Breast epithelium (tissue), 4 donors: ENCODE measurements at regions not wholly inside any gene's neighbourhood (a gene's known extent, or its start where the extent isn't known, plus 50 kb on each side); places are given as distances from the start of the nearest gene placed in this dataset.

Experiments used
- DNase-seq, 2 donors: peaks; one replicate each; pipeline ENCODE4 v3.0.0-alpha.2; 2019; ENCODE audit warnings: low spot score in 2 of 2
- H3K27ac ChIP-seq, 2 donors: fragments of 200-600 bp; sonication (generic) in 1 of 2; one replicate each; pipeline ENCODE4 v1.5.1; 2016 to 2019; ENCODE audit warnings: mild to moderate bottlenecking in 1 of 2
- H3K27me3 ChIP-seq, 2 donors: fragments of 200-600 bp; sonication (generic) in 1 of 2; one replicate each; pipeline versions ENCODE4 v1.5.1 to v1.6.0; 2017 to 2019; ENCODE audit warnings: control low read depth in 1 of 2, mild to moderate bottlenecking in 1 of 2
- H3K36me3 ChIP-seq: fragments of 200-600 bp; one replicate; pipeline ENCODE4 v1.5.1; 2019
- H3K4me1 ChIP-seq, 2 donors: fragments of 200-600 bp; sonication (generic); one replicate each; pipeline ENCODE4 v1.5.1; 2016 to 2019; ENCODE audit warnings: control low read depth in 1 of 2
- H3K4me3 ChIP-seq, 3 donors: fragments of 200-600 bp; sonication (generic); 1 replicate in 2 of 3; 2 replicates in 1 of 3; pipeline ENCODE4 v1.5.1; 2016 to 2019; ENCODE audit warnings: mild to moderate bottlenecking in 3 of 3, moderate library complexity in 2 of 3
- H3K9me3 ChIP-seq, 2 donors: fragments of 200-600 bp; sonication (generic) in 1 of 2; one replicate each; pipeline ENCODE4 v1.5.1; 2016 to 2019; ENCODE audit warnings: control low read depth in 1 of 2
- POLR2A ChIP-seq: fragments of 450-650 bp; IDR thresholded peaks from one replicate; pipeline ENCODE4 v1.6.1; 2016; ENCODE audit warnings: antibody characterized with exemption, mild to moderate bottlenecking, moderate library complexity
- POLR2AphosphoS5 ChIP-seq, 3 donors: sonication (generic); formaldehyde crosslinking; IDR thresholded peaks; one replicate each; pipeline ENCODE4 v1.6.1; 2017; ENCODE audit warnings: antibody characterized with exemption in 3 of 3
- intact Hi-C: fragments of 100-400 bp; cut with DNase I; formaldehyde crosslinking; loops from one replicate; pipeline ENCODE4 v1.15.1; 2023; ENCODE audit warnings: low total_unique reads
- TF ChIP-seq, protein P1 (sequence below), 3 donors: fragments of 450-650 bp; IDR thresholded peaks; one replicate each; pipeline ENCODE4 v1.5.1; 2016 to 2017; ENCODE audit warnings: antibody characterized with exemption in 3 of 3, mild to moderate bottlenecking in 3 of 3, moderate library complexity in 3 of 3

DNA sequence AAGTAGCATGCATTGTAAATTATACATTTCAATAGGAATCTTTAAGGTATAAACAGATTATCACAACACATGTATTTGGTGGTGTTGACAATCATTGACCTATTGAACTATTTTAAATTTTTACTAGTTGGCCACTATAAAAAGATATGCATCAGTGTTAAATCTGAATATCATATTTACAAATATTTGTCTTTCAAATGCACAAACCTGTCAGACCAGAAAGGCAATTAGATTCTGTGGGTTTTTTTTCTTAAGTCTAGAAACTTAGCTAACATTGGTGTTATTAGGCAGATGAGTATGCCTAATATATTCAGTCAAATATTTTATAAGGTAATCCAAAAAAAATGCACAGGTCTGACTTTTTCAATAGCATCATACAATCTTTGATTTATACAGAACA, 241.4 kb upstream of the DGKB start:
- no peak overlapping the region for H3K27ac ChIP-seq
- no peaks in the 10 kb centered on the region for H3K4me1 ChIP-seq
- intact Hi-C loops, result no loop called here
- H3K9me3 ChIP-seq, result no peaks in the 10 kb centered on the region
- TF ChIP-seq, protein P1, sequence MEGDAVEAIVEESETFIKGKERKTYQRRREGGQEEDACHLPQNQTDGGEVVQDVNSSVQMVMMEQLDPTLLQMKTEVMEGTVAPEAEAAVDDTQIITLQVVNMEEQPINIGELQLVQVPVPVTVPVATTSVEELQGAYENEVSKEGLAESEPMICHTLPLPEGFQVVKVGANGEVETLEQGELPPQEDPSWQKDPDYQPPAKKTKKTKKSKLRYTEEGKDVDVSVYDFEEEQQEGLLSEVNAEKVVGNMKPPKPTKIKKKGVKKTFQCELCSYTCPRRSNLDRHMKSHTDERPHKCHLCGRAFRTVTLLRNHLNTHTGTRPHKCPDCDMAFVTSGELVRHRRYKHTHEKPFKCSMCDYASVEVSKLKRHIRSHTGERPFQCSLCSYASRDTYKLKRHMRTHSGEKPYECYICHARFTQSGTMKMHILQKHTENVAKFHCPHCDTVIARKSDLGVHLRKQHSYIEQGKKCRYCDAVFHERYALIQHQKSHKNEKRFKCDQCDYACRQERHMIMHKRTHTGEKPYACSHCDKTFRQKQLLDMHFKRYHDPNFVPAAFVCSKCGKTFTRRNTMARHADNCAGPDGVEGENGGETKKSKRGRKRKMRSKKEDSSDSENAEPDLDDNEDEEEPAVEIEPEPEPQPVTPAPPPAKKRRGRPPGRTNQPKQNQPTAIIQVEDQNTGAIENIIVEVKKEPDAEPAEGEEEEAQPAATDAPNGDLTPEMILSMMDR (IDR thresholded peaks at IDR 0.05), result no peak
- TF ChIP-seq POLR2AphosphoS5 (IDR thresholded peaks at IDR 0.05), result no peak
- TF ChIP-seq POLR2A, result no peak
- no peak overlapping the region for H3K4me3 ChIP-seq
- H3K27me3 ChIP-seq, result no peaks in the 10 kb centered on the region
- no peaks in the 10 kb centered on the region for H3K36me3 ChIP-seq
- no peak for DNase-seq

DNA sequence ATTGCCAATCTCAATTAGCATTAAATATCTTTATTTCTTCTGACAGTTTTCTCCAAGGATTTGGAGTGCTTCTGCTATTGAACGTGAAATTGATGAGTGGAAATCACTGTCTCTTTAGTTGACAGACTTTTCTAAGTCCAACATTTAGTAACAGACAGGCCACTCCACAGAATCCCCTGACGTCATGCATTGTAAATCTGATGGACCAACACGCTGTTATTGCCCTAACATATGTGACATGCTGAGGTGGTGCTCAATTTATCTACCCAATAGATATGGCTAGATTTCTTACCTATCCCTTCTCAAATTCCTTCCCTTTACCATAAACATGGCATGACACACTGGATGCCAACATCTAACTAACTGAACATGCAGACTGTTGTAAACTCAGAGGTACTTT, 240.6 kb upstream of the DGKB start:
- DNase-seq, result no peak
- no peak overlapping the region for H3K27ac ChIP-seq
- intact Hi-C loops, result no loop called here
- no peaks in the 10 kb centered on the region for H3K9me3 ChIP-seq
- H3K36me3 ChIP-seq, result no peaks in the 10 kb centered on the region
- no peak overlapping the region for H3K4me3 ChIP-seq
- TF ChIP-seq, protein P1 (IDR thresholded peaks at IDR 0.05), result no peak
- TF ChIP-seq POLR2A (no peak), POLR2AphosphoS5 (IDR thresholded peaks at IDR 0.05) (no peak)
- no peaks in the 10 kb centered on the region for H3K4me1 ChIP-seq
- H3K27me3 ChIP-seq, result no peaks in the 10 kb centered on the region

DNA sequence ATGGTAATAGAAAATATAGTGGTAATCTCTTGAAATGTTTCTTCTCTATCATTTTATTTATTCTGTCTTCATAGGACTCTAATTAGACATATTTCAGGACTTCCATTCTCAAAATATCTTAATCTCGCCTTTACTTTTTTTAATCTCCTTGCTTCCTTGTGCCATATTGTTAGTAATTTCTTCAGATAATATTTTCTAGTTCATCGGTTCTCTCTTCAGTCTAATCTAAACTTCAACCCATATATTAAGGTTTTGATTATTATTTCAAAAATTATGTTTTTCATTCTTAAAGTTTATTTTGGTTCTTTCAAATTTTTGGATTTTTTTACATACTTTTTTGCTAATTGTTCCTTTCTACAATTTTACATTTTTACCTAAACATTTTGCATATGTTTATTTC, 237.9 kb upstream of the DGKB start:
- Histone ChIP-seq H3K4me1 (no peaks in the 10 kb centered on the region), H3K9me3 (no peaks in the 10 kb centered on the region), H3K27ac (no peak overlapping the region), H3K27me3 (no peaks in the 10 kb centered on the region), H3K36me3 (no peaks in the 10 kb centered on the region), H3K4me3 (no peak overlapping the region)
- DNase-seq, result no peak
- TF ChIP-seq POLR2A (no peak), POLR2AphosphoS5 (IDR thresholded peaks at IDR 0.05) (no peak)
- TF ChIP-seq, protein P1 (IDR thresholded peaks at IDR 0.05), result no peak
- intact Hi-C loops, result no loop called here

DNA sequence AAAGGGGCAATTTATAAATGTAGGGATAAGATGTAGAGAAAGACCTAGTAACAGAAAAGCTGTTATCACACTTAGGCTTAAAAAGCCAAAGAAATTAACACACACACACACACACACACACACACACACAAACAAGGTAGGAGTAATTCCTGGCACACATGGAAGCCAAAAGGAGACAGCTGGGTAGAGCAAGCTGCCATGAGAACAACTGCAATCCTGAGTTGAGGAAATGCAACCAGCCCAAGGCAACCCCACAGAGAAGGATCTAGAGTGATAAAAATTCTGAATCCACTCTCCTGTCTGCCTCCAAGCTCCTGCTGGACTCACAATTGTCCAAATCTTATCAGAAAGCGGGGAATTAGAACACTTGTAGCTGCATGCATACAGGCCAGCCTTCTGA, 229.1 kb upstream of the DGKB start:
- intact Hi-C loops, result no loop called here
- TF ChIP-seq, protein P1 (IDR thresholded peaks at IDR 0.05), result no peak
- TF ChIP-seq POLR2A, result no peak
- TF ChIP-seq POLR2AphosphoS5 (IDR thresholded peaks at IDR 0.05), result no peak

DNA sequence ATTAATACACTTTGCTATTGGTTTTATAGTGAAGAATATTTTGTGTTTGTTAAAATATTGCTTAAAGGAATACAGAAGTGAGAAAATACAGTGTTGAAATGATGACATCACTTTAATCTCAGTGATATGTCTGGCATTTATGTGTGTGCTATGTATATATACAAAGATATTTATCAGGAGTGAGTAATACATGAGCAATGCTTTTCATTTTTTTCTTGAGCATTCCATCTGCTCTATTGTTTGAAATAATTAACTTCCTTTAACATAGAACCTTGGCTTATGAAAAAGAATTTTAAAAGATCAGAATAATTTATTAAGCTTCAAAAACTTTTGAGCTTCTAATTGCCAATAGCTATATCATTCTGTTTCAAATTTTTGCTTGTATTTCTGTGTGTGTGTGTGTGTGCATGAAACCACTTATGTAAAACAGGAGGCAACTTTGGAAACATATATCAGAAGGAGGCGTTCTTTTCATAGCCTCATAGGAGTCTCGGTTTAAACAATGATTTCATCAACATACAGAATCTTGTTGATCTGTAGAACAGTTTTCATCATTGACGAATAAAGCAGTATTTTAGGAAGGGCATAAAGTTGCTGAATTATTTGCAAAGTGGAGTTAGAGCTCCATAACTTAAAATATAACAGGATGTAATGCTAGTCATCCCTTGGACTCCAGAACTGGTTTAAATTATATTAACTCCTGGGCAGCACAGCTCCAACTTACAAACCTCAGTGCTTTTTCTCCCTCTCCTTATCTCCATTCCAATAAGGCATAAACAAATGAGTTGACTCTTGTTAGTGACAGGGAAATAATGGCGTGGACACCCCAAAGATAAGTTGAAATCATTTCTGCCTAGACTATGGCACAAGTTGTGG, 228.4 kb upstream of the DGKB start:
- H3K27ac ChIP-seq, result no peak overlapping the region
- no peaks in the 10 kb centered on the region for H3K9me3 ChIP-seq
- intact Hi-C loops, result no loop called here
- no peaks in the 10 kb centered on the region for H3K4me1 ChIP-seq
- no peaks in the 10 kb centered on the region for H3K36me3 ChIP-seq
- no peak for DNase-seq
- no peak overlapping the region for H3K4me3 ChIP-seq
- no peak for TF ChIP-seq POLR2AphosphoS5 (IDR thresholded peaks at IDR 0.05)
- TF ChIP-seq POLR2A, result no peak
- TF ChIP-seq, protein P1 (IDR thresholded peaks at IDR 0.05), result no peak
- no peaks in the 10 kb centered on the region for H3K27me3 ChIP-seq

More for the DNA sequence above, 229.1 kb upstream of the DGKB start:
- no peak overlapping the region for H3K27ac ChIP-seq
- DNase-seq, result no peak
- H3K4me3 ChIP-seq, result no peak overlapping the region
- no peaks in the 10 kb centered on the region for H3K27me3 ChIP-seq
- no peaks in the 10 kb centered on the region for H3K36me3 ChIP-seq
- no peaks in the 10 kb centered on the region for H3K4me1 ChIP-seq
- H3K9me3 ChIP-seq, result no peaks in the 10 kb centered on the region
